HL-60 (cell line): ENCODE measurements at regions not wholly inside any gene's neighbourhood (a gene's known extent, or its start where the extent isn't known, plus 50 kb on each side); places are given as distances from the start of the nearest gene placed in this dataset.
A peak's percentile ranks its signal among the peaks of the same experiment; 100 is the strongest.

Source experiments
- DNase-seq, 2 experiments: peaks; one replicate each; pipeline ENCODE4 v3.0.0-alpha.2; 2010 to 2020; ENCODE audit warnings: low read depth in 1 of 2, low spot score in 1 of 2
- H3K27ac ChIP-seq: fragments of 250-450 bp; sonication (Bioruptor Pico); replicated peaks from 2 replicates; pipeline ENCODE4 v1.5.1; 2020; ENCODE audit warnings: mild to moderate bottlenecking, moderate library complexity
- H3K27me3 ChIP-seq: fragments of 250-450 bp; sonication (Bioruptor Pico); 2 replicates; pipeline ENCODE4 v1.5.1; 2021; ENCODE audit warnings: mild to moderate bottlenecking, moderate library complexity; ENCODE audit not compliant: insufficient read depth, poor library complexity, severe bottlenecking
- H3K4me3 ChIP-seq: replicated peaks from 2 replicates; pipeline ENCODE4 v1.5.1; 2011; ENCODE audit warnings: mild to moderate bottlenecking, control low read depth, low read length; ENCODE audit not compliant: insufficient read depth
- GABPA ChIP-seq: IDR thresholded peaks from 2 replicates; pipeline ENCODE4 v1.6.1; 2012; ENCODE audit warnings: low read depth
- POLR2AphosphoS5 ChIP-seq: IDR thresholded peaks from 2 replicates; pipeline ENCODE4 v1.6.1; 2012; ENCODE audit warnings: low read depth
- SPI1 ChIP-seq: IDR thresholded peaks from 2 replicates; pipeline ENCODE4 v1.6.1; 2012; ENCODE audit warnings: low read depth, mild to moderate bottlenecking, borderline replicate concordance
- TF ChIP-seq, protein P1 (sequence below): IDR thresholded peaks from 2 replicates; pipeline ENCODE4 v1.6.1; 2012; ENCODE audit warnings: low read depth; ENCODE audit not compliant: insufficient replicate concordance
- TF ChIP-seq, protein P2 (sequence below): IDR thresholded peaks from one replicate; pipeline ENCODE4 v1.5.1; 2011; ENCODE audit warnings: low read length, control low read depth, inconsistent platforms; ENCODE audit not compliant: insufficient read depth

DNA sequence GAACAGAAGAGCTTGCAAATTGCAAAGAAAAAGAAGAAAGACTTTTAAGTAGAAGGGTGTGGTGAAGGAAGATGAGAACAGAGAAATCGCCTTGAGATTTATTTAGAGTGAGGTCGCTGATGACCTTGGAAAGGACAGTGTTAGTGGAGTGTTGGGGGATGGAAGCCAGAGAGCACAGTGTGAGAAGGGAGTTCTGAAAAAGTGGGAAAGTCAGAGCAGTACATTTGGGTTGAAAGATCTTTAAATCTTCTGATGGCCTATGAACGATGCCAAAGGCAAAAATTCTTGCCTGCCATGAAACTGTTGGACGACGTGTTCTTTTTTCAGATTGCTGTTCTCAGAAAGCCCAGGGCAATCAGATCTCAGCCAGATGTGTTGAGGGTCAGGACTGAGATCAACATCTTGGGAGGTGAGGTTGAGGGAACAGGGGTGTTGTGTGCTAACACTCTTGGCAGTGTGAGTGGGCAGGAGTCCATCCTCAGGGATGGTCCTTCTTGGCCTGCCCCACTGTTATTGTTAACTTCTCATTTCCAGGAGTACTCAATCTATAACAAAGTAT lies 330.1 kb downstream of the MAP2K6 start:
- H3K27ac ChIP-seq = no peak overlapping the region
- DNase-seq = no peak
- H3K27me3 ChIP-seq = no peaks in the 10 kb centered on the region
- TF ChIP-seq GABPA = no peak
- TF ChIP-seq, protein P1, sequence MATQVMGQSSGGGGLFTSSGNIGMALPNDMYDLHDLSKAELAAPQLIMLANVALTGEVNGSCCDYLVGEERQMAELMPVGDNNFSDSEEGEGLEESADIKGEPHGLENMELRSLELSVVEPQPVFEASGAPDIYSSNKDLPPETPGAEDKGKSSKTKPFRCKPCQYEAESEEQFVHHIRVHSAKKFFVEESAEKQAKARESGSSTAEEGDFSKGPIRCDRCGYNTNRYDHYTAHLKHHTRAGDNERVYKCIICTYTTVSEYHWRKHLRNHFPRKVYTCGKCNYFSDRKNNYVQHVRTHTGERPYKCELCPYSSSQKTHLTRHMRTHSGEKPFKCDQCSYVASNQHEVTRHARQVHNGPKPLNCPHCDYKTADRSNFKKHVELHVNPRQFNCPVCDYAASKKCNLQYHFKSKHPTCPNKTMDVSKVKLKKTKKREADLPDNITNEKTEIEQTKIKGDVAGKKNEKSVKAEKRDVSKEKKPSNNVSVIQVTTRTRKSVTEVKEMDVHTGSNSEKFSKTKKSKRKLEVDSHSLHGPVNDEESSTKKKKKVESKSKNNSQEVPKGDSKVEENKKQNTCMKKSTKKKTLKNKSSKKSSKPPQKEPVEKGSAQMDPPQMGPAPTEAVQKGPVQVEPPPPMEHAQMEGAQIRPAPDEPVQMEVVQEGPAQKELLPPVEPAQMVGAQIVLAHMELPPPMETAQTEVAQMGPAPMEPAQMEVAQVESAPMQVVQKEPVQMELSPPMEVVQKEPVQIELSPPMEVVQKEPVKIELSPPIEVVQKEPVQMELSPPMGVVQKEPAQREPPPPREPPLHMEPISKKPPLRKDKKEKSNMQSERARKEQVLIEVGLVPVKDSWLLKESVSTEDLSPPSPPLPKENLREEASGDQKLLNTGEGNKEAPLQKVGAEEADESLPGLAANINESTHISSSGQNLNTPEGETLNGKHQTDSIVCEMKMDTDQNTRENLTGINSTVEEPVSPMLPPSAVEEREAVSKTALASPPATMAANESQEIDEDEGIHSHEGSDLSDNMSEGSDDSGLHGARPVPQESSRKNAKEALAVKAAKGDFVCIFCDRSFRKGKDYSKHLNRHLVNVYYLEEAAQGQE = no peak
- TF ChIP-seq POLR2AphosphoS5 = no peak
- TF ChIP-seq, protein P2, sequence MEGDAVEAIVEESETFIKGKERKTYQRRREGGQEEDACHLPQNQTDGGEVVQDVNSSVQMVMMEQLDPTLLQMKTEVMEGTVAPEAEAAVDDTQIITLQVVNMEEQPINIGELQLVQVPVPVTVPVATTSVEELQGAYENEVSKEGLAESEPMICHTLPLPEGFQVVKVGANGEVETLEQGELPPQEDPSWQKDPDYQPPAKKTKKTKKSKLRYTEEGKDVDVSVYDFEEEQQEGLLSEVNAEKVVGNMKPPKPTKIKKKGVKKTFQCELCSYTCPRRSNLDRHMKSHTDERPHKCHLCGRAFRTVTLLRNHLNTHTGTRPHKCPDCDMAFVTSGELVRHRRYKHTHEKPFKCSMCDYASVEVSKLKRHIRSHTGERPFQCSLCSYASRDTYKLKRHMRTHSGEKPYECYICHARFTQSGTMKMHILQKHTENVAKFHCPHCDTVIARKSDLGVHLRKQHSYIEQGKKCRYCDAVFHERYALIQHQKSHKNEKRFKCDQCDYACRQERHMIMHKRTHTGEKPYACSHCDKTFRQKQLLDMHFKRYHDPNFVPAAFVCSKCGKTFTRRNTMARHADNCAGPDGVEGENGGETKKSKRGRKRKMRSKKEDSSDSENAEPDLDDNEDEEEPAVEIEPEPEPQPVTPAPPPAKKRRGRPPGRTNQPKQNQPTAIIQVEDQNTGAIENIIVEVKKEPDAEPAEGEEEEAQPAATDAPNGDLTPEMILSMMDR = no peak
- no peak for TF ChIP-seq SPI1
- no peak overlapping the region for H3K4me3 ChIP-seq

DNA sequence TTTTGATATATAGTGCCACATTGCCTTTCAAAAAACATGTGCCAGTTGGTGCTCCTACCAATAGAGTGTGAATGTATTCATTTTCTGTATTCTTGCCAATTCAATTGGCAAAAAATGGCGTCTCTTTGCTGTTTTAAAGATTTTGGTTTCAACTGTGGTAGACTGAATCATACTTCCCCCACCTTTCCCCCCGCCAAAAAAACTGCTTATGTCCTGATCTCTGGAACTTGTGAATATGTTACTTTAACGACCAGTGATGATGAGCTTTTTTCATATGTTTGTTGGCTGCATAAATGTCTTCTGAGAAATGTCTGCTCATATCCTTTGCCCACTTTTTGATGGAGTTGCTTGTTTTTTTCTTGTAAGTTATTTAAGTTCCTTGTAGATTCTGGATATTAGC lies 325.1 kb upstream of the KCNJ16 start:
- DNase-seq = no peak
- TF ChIP-seq GABPA = no peak
- TF ChIP-seq, protein P1 = no peak
- TF ChIP-seq, protein P2 = no peak
- TF ChIP-seq SPI1 = no peak
- no peak for TF ChIP-seq POLR2AphosphoS5
- H3K27ac ChIP-seq = no peak overlapping the region
- H3K4me3 ChIP-seq = no peak overlapping the region
- no peaks in the 10 kb centered on the region for H3K27me3 ChIP-seq

DNA sequence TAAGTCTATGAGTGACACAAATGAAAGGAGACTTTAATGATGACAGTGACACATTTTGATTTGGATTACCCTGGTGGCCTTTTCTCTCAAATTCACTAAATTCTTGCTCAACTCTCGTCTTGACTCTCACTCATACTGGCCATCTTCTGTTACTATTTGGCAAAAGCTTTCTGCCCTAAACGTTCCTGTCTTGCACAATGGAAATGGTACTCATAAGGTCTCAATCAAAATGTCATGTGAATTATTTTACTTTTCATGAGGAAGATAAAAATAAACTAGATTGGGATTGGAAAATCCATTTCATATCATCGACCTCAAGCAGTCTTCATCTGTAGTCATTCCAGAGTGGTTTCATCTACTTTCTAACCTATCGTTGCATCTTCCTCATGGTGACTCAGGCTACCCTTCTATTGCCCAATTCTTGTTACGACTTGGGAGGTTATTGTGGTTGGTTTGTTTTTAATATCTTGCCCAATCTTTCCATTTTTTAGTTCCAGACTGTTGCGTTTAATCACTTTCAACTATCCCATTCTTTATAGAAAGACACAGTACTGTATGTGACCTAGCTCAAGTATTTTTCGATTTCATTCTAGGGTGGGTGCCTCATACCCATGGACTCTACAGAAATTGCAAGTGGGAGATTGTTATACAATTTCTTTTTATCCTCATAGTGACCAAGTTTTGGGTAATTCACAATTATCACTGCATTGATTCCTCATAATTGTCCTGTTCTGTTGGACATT lies 317.2 kb upstream of the KCNJ16 start:
- H3K27me3 ChIP-seq = peaks cover 2% of the 10 kb centered on the region
- TF ChIP-seq, protein P2 = no peak
- TF ChIP-seq POLR2AphosphoS5 (no peak), SPI1 (no peak), GABPA (no peak)
- TF ChIP-seq, protein P1 = no peak
- H3K27ac ChIP-seq = no peak overlapping the region
- no peak overlapping the region for H3K4me3 ChIP-seq
- peak; percentile 2 to 88 for DNase-seq
